DMS79 treated with DMSO at 0.1 percent for 48 hours (cell line): ENCODE measurements at regions not wholly inside any gene's neighbourhood (a gene's known extent, or its start where the extent isn't known, plus 50 kb on each side); places are given as distances from the start of the nearest gene placed in this dataset.

Experiments
- DNase-seq: peaks from one replicate; lab custom pipeline; 2025; lab: John Stamatoyannopoulos, UW

- no peak for DNase-seq
Observed at GRCh38 chr1:229822026-229822425, 196.0 kb downstream of the URB2 start.

GRCh38 chr1:229825042-229825441, 199.0 kb downstream of the URB2 start:
- no peak for DNase-seq

GRCh38 chr1:229828461-229828860, 202.4 kb downstream of the URB2 start:
- no peak for DNase-seq

DNA sequence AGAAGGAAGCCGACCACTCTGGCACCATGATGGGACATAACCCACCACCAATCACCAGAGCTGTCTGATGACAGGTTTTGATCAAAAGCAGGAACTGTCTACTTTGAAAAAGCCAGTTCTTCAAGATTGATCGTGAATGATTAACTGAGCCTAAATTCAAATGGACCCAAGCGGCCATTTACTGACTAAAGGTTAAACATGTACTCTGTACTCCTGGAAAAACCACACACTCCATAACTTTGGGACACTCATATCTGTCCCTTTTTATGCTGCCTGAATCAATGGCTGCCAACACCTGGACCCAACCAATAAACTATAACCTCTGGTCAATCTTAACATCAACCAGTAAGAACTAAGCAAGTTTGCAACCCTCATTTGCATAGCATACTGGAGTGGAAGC, 206.6 kb downstream of the URB2 start:
- DNase-seq = no peak

DNA sequence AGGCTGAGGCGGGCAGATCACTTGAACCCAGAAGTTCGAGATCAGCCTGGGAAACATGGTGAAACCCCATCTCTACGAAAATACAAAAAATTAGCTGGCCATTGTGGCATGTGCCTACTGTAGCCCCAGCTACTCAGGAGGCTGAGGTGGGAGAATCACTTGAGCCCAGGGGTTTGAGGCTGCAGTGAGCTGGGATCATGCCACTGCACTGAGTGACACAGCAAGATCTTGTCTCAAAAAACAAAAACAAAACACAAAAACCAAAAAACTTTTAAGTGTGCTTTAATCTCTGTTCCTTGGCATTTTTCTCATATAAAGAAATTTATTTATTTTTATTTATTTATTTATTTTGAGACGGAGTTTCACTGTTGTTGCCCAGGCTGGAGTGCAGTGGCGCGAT, 208.2 kb downstream of the URB2 start:
- DNase-seq = no peak

- DNase-seq = no peak
Observed at GRCh38 chr1:229835226-229835625, 209.2 kb downstream of the URB2 start.

DNA sequence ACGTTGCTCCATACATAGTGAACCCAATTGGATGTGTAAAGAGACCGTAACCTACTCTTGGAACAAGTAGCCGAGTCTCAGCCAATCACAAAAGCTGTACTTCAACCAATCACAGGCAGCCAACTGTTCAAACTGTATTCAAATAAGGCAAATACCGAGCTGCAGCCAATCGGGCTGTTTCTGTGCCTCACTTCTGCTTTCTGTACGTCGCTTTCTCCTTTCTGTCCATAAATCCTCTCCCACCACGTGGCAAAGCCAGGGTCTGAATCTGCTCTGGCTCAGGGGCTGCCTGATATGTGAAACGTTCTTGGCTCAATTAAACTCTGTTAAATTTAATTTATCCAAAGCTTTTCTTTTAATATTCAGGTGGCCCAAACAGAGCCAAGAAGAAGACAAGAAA, 210.3 kb downstream of the URB2 start:
- DNase-seq = no peak

DNA sequence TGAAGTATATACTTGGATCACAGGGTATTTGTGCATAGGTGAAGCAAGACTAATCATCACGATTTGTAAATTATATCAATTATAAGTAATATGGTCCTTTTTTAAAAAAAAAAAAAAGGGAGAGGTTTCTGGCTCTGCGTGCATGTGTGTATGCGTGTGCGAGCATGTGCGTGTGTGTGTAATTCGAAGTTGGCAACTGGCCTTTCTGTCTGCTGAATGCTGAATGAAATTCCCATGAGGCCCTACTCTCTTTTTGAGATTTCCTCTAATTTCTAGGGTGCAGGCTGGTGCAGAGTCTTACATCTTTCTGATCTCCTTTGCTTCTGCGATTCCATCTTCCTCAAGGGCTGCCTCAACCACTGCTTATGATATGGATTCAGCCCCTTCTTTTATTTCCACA, 212.2 kb downstream of the URB2 start:
- DNase-seq = no peak

DNA sequence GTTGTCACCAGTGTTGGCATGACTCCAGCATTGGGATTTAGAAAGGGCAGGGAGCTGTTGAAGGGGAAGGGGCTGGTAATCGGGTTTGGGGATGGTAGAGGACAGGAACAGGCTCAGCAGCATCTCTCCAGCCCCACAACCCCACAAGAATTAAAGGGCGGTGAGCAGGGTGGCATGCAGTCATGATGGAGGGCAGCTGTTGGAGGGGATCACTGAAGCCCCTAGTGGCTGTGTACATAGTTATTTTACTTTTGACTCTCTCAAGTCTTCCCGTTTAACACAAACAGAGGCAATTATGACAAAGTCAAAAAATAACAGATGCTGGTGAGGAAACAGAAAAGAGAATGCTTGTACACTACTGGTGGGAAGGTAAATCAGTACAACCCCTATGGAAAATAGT, 213.8 kb downstream of the URB2 start:
- DNase-seq = no peak

DNA sequence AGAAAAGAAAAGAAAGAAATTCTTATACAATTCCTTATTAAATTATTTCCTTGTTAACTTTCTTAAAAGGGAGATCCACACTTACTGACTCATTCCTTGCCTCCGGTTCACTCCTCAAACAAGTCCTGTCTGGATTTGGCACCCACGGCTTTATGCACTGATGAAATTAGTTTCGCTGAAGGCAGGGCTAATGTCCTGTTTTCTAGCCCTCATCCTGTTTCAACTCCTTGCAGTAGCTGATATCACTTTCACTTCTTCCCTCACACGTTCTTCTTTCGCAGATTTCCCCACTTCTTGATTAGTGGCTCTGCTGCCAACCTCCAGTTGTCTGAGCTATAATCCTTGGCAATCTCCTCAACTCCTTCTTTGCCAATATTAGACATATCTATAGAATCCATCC, 215.2 kb downstream of the URB2 start:
- no peak for DNase-seq

DNA sequence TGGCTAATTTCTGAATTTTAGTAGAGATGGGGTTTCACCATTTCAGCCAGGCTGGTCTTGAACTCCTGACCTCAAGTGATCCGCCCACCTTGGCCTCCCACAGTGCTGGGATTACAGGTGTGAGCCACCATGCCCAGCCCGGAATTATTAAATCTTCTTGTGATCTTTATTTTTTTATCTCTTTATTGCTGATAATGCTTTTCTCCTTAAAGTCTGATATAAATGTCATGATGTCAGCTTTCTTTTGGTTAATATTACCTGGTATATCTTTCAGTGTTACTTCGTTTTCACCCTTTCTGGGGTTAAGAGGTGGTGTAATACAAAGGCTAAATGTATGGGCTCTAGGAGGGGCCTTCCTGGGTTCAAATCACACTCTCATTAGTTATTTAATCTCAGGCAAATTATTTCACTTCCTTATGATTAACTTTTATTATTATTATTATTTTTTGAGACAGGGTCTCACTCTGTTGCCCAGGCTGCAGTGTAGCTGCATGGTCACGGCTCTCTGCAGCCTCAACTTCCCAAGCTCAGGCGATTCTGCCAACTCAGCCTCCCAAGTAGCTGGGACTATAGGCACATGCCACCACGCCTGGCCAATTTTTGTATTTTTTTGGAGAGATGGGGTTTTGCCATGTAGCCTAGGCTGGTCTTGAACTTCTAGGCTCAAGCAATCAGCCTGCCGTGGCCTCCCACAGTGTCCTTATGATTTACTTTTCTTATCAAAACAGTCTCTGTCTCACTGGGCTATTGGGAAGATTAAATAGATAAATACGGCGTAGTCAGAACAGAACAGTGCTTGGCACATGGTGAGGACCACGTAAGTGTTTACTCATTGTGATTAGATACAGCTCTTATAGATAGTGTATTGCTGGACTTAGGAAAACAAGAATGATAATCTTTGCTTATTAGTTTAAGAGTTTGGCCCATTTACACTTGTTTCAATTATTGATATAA, 216.5 kb downstream of the URB2 start:
- DNase-seq = no peak

- DNase-seq = no peak
Observed at GRCh38 chr1:229843627-229844238, 217.7 kb downstream of the URB2 start.

GRCh38 chr1:229844675-229845074, 218.6 kb downstream of the URB2 start:
- peak; percentile 42 for DNase-seq

GRCh38 chr1:229845410-229846138, 219.5 kb downstream of the URB2 start:
- DNase-seq = no peak

GRCh38 chr1:229846351-229846750, 220.3 kb downstream of the URB2 start:
- DNase-seq = no peak

DNA sequence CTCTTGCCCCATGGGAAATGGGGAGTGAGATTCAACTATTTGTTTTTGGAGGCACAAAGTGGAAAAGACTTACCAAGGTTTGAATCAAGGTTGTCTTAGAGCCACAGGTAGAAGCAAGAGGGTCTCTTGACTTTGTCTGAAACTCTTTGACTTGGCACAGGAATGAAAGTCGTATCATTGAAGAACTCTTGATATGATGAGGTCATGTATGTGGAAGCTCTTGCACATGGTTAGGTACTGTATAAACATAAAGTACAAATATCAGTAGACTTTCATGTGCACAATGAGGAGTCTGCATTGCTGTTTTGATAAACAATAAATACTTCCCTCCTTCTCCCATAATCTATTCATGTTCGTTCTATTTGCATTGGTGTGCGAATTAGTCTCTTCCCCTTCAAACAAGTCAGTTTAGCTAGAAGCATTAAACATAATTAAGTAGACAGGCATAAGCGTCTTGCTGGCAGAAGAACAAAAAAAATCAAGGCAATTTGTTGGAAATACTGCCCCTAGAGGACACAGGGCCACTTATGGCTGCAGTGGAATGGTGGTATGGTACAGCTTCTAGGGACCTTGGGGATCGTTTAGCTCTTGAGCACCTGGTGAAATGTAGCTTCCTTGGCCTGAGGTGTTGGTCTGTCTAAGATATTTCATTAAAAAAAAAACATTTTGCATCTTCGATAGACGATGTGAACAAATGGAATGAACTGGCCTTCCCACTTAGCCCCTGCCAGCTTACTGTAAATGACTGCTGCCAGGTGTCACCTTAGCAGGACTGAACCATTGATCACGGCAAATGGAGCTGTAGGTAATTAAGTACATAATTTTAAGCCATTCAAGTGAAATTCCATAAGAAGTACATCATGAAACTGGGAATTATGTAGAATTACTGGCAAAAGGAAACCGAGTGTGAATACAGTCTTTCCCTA, 218.0 kb upstream of the GALNT2 start:
- DNase-seq = peak; percentile 43

- no peak for DNase-seq
Observed at GRCh38 chr1:229851511-229851910, 215.5 kb upstream of the GALNT2 start.

DNA sequence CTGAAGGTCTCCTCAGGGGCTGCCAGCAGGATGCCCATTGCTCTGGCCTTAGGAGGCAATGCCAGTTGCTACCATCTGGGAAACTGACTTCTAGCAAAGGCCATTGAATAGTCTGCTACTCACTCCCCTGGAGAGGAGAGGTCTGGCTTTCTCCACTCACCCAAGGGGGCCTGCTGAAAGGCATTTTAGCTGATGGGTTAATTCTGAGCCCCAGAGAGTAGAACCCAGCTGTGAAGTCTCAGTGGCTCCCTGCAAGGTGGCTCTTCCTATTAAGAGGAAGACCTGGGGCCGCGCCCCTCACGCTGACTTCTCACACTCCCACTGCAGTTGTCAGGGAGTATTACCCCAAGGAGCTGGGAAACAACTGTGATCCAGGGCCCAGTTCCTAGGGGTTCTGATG, 213.3 kb upstream of the GALNT2 start:
- no peak for DNase-seq

- DNase-seq = no peak
Observed at GRCh38 chr1:229854620-229855019, 212.4 kb upstream of the GALNT2 start.

DNA sequence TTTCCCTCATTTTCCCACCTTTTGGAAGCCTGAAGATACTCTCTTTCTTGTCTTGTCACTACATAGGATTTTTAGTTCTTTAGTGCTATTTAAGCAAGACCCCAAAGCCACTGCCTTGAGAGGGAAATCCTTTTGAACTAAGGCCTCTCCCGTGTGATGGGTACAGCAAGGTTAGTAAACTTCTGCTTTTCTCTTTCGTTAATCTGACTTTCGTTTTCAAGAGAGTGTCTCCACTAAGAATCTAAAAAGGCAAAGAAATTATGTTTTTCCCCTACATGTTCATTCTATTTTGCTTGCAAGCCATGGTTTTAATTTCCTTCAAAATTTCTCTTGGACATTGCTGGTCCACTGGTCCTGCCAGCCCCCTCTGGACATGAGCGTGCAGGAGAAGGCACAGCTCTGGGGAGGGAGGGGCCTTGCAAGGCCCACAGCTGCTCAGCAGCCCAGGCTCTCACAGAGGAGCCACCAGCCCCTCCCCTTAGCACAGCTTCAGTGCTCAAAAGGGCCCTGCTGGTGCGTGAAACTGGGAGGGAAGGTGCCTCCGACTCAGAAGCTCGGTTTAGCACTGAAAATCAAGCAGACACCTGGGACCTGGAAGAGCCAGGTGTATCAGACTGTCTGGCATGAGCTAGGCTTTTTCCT, 210.9 kb upstream of the GALNT2 start:
- no peak for DNase-seq

DNA sequence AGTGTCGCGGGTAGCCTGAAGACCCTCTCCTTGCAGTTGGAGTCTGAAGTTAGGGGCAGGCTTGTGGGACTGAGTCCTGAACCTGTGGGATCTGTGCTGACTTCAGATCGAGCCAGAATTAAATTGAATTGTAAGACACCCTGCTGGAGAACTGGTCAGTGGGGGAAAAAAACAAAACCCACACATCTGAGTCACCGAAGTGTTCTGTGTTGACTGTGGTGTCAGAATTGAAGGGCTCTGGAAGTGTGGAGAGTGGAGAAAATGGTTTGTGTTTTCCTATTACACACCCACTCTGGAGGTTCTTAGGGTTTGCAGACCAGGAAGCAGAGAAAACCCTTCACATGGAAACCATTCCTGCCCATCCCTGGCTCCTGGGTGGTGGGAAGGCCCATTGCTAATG, 209.5 kb upstream of the GALNT2 start:
- no peak for DNase-seq
